Erythroblast (primary cell): ENCODE measurements at regions not wholly inside any gene's neighbourhood (a gene's known extent, or its start where the extent isn't known, plus 50 kb on each side); places are given as distances from the start of the nearest gene placed in this dataset.

Source experiments
- GATA1 ChIP-seq: IDR thresholded peaks from 2 replicates; pipeline ENCODE4 v1.6.1; 2011; ENCODE audit warnings: low read depth, mild to moderate bottlenecking, control low read depth, low read length, moderate library complexity
- POLR2A ChIP-seq: IDR thresholded peaks from 2 replicates; pipeline ENCODE4 v1.6.1; 2011; ENCODE audit warnings: mild to moderate bottlenecking, low read length

- no peak for TF ChIP-seq POLR2A
- no peak for TF ChIP-seq GATA1
Measured at GRCh38 chr3:69649120-69650065, 89.9 kb upstream of the MITF start.
